H1 (cell line): ENCODE measurements at regions not wholly inside any gene's neighbourhood (a gene's known extent, or its start where the extent isn't known, plus 50 kb on each side); places are given as distances from the start of the nearest gene placed in this dataset.

Experiments
- CTCF ChIA-PET: fragments of 300-600 bp; sonication (Branson Sonifier 250); formaldehyde crosslinking; loops from one replicate; lab custom pipeline; 2021; ENCODE audit not compliant: partially characterized antibody; lab: Charles Lee
- POLR2A ChIA-PET: fragments of 300-600 bp; sonication (Branson Sonifier 250); formaldehyde crosslinking; loops from one replicate; lab custom pipeline; 2021; ENCODE audit warnings: inconsistent platforms; ENCODE audit not compliant: partially characterized antibody; lab: Charles Lee
- DNase-seq, 2 experiments: peaks; one replicate each; pipeline versions ENCODE4 v3.0.0 to v3.0.0-alpha.2; 2010 to 2022; ENCODE audit warnings: low spot score in 2 of 2, low read depth in 1 of 2, mixed read lengths in 1 of 2
- FAIRE-seq: peaks from 2 replicates; lab custom pipeline; 2011; peaks lifted over from hg19 to GRCh38; lab: Jason Lieb, UNC
- H2AFZ ChIP-seq: 2 replicates; pipeline ENCODE4 v1.8.1; 2012; ENCODE audit warnings: low read length, inconsistent platforms
- H2AK5ac ChIP-seq: 2 replicates; pipeline ENCODE4 v1.6.1; 2013; ENCODE audit warnings: low read depth, low read length
- H2BK120ac ChIP-seq: replicated peaks from 2 replicates; pipeline ENCODE3; 2013; ENCODE audit warnings: low read depth, low read length, inconsistent platforms
- H2BK12ac ChIP-seq: 2 replicates; pipeline ENCODE4 v1.6.1; 2013; ENCODE audit warnings: low read depth, low read length
- H2BK15ac ChIP-seq: 2 replicates; pipeline ENCODE4 v1.6.1; 2013; ENCODE audit warnings: low read length
- H2BK20ac ChIP-seq: 2 replicates; pipeline ENCODE4 v1.6.1; 2013; ENCODE audit warnings: low read length
- H2BK5ac ChIP-seq: 2 replicates; pipeline ENCODE4 v1.6.1; 2013; ENCODE audit warnings: low read depth, low read length
- H3K14ac ChIP-seq: 2 replicates; pipeline ENCODE4 v1.6.1; 2013; ENCODE audit warnings: inconsistent platforms; ENCODE audit not compliant: insufficient read length
- H3K18ac ChIP-seq: 2 replicates; pipeline ENCODE4 v1.6.1; 2013; ENCODE audit warnings: low read length; ENCODE audit errors: extremely low read depth
- H3K23ac ChIP-seq: 2 replicates; pipeline ENCODE4 v1.6.1; 2013; ENCODE audit warnings: inconsistent platforms; ENCODE audit not compliant: insufficient read length
- H3K23me2 ChIP-seq: 2 replicates; pipeline ENCODE4 v1.6.1; 2013; ENCODE audit warnings: low read depth, low read length
- H3K27ac ChIP-seq: 2 replicates; pipeline ENCODE4 v1.6.1; 2011; ENCODE audit warnings: low read depth, low read length, inconsistent platforms
- H3K27me3 ChIP-seq, 4 experiments: replicated peaks in 1 of 4; 1 replicate in 1 of 4; 2 replicates in 3 of 4; pipeline versions ENCODE4 v1.6.1 to v1.8.1; 2011 to 2013; ENCODE audit warnings: low read length in 3 of 4, mild to moderate bottlenecking in 3 of 4, inconsistent platforms in 2 of 4, mixed read lengths in 2 of 4, moderate library complexity in 1 of 4; ENCODE audit not compliant: control insufficient read depth in 3 of 4, insufficient read depth in 3 of 4; ENCODE audit errors: extremely low read depth in 1 of 4
- H3K36me3 ChIP-seq, 4 experiments: 2 replicates each; pipeline versions ENCODE4 v1.6.1 to v1.8.1; 2011 to 2013; ENCODE audit warnings: mild to moderate bottlenecking in 4 of 4, low read length in 3 of 4, moderate library complexity in 2 of 4, control low read depth in 1 of 4, inconsistent platforms in 1 of 4; ENCODE audit not compliant: insufficient read depth in 4 of 4, control insufficient read depth in 2 of 4
- H3K4ac ChIP-seq: replicated peaks from 2 replicates; pipeline ENCODE3; 2013; ENCODE audit warnings: low read length, low read depth, mixed read lengths, inconsistent platforms; ENCODE audit not compliant: insufficient read length
- H3K4me1 ChIP-seq, 4 experiments: replicated peaks in 1 of 4; 1 replicate in 1 of 4; 2 replicates in 3 of 4; pipeline versions ENCODE4 v1.6.1 to v1.8.1; 2011 to 2013; ENCODE audit warnings: low read length in 3 of 4, inconsistent platforms in 2 of 4, mixed read lengths in 1 of 4; ENCODE audit not compliant: insufficient read depth in 4 of 4, control insufficient read depth in 3 of 4
- H3K4me2 ChIP-seq, 2 experiments: 2 replicates each; pipeline versions ENCODE4 v1.6.1 to v1.8.1; 2011 to 2013; ENCODE audit warnings: low read depth in 2 of 2, low read length in 2 of 2, control low read depth in 1 of 2, inconsistent platforms in 1 of 2, mild to moderate bottlenecking in 1 of 2; ENCODE audit not compliant: insufficient read depth in 1 of 2
- H3K4me3 ChIP-seq, 4 experiments: fragments of 200-600, 300-600 bp in 1 of 4; sonication (generic), shearing (Covaris generic), sonication (Bioruptor Twin) in 1 of 4; 2 replicates each; pipeline versions ENCODE4 v1.5.1 to v1.8.1; 2011 to 2016; ENCODE audit warnings: low read length in 4 of 4, low read depth in 3 of 4, control low read depth in 2 of 4, inconsistent platforms in 2 of 4, mild to moderate bottlenecking in 2 of 4, mixed read lengths in 1 of 4, moderate library complexity in 1 of 4; ENCODE audit not compliant: insufficient read depth in 2 of 4; ENCODE audit errors: extremely low read depth in 1 of 4
- H3K56ac ChIP-seq: replicated peaks from 2 replicates; pipeline ENCODE3; 2013; ENCODE audit warnings: low read depth, mild to moderate bottlenecking, mixed read lengths, low read length, inconsistent platforms; ENCODE audit not compliant: insufficient read length
- H3K79me1 ChIP-seq: 2 replicates; pipeline ENCODE4 v1.6.1; 2013; ENCODE audit warnings: low read depth, low read length, control low read depth
- H3K79me2 ChIP-seq, 2 experiments: 2 replicates each; pipeline versions ENCODE4 v1.6.1 to v1.8.1; 2012 to 2013; ENCODE audit warnings: low read length in 2 of 2, mild to moderate bottlenecking in 2 of 2, inconsistent platforms in 1 of 2; ENCODE audit not compliant: insufficient read depth in 2 of 2, control insufficient read depth in 1 of 2
- H3K9ac ChIP-seq, 4 experiments: replicated peaks in 1 of 4; 1 replicate in 1 of 4; 2 replicates in 3 of 4; pipeline versions ENCODE4 v1.6.1 to v1.8.1; 2011 to 2013; ENCODE audit warnings: low read depth in 3 of 4, low read length in 3 of 4, control low read depth in 2 of 4, mild to moderate bottlenecking in 2 of 4, moderate library complexity in 2 of 4, inconsistent platforms in 1 of 4; ENCODE audit errors: extremely low read depth in 1 of 4
- H3K9me3 ChIP-seq, 2 experiments: 2 replicates each; pipeline versions ENCODE4 v1.6.1 to v1.8.1; 2012 to 2013; ENCODE audit warnings: mild to moderate bottlenecking in 2 of 2, moderate library complexity in 2 of 2, control low read depth in 1 of 2, inconsistent platforms in 1 of 2, low read depth in 1 of 2, low read length in 1 of 2, mixed read lengths in 1 of 2; ENCODE audit not compliant: insufficient read depth in 2 of 2
- H4K20me1 ChIP-seq, 2 experiments: replicated peaks in 1 of 2; 2 replicates each; pipeline versions ENCODE3 to v1.8.1; 2011 to 2013; ENCODE audit warnings: inconsistent platforms in 2 of 2, low read length in 2 of 2, mild to moderate bottlenecking in 1 of 2; ENCODE audit not compliant: insufficient read depth in 2 of 2, control insufficient read depth in 1 of 2
- H4K5ac ChIP-seq: 2 replicates; pipeline ENCODE4 v1.6.1; 2013; ENCODE audit warnings: low read length, low read depth, mixed read lengths, inconsistent platforms; ENCODE audit not compliant: insufficient read length
- H4K8ac ChIP-seq: 2 replicates; pipeline ENCODE4 v1.8.0; 2013; ENCODE audit warnings: mild to moderate bottlenecking, moderate library complexity, low read length, inconsistent platforms; ENCODE audit not compliant: insufficient read depth; ENCODE audit errors: extremely low read depth
- H4K91ac ChIP-seq: replicated peaks from 2 replicates; pipeline ENCODE3; 2013; ENCODE audit warnings: low read length, mixed read lengths, inconsistent platforms; ENCODE audit not compliant: insufficient read length
- BACH1 ChIP-seq: IDR thresholded peaks from 2 replicates; pipeline ENCODE4 v1.6.1; 2012; ENCODE audit warnings: low read length, improper control_type of control experiment
- BCL11A ChIP-seq, 2 experiments: IDR thresholded peaks; one replicate each; pipeline ENCODE4 v1.6.1; 2011; ENCODE audit warnings: low read depth in 2 of 2, low read length in 2 of 2, mild to moderate bottlenecking in 2 of 2
- BRCA1 ChIP-seq: IDR thresholded peaks from 2 replicates; pipeline ENCODE4 v1.6.1; 2012; ENCODE audit warnings: low read depth, low read length, improper control_type of control experiment
- CHD2 ChIP-seq: IDR thresholded peaks from 2 replicates; pipeline ENCODE4 v1.6.1; 2012; ENCODE audit warnings: low read length, improper control_type of control experiment
- GABPA ChIP-seq: IDR thresholded peaks from 2 replicates; pipeline ENCODE4 v1.6.1; 2011; ENCODE audit warnings: mild to moderate bottlenecking, low read length, moderate library complexity, borderline replicate concordance; ENCODE audit not compliant: insufficient read depth
- GTF2F1 ChIP-seq: IDR thresholded peaks from 2 replicates; pipeline ENCODE4 v1.6.1; 2012; ENCODE audit warnings: low read depth, low read length, improper control_type of control experiment, borderline replicate concordance
- KDM5A ChIP-seq: fragments of 200-600 bp; IDR thresholded peaks from 2 replicates; pipeline ENCODE4 v1.7.1; 2012; ENCODE audit warnings: mild to moderate bottlenecking, low read length, inconsistent platforms, mixed read lengths
- MAX ChIP-seq: IDR thresholded peaks from 2 replicates; pipeline ENCODE4 v1.6.1; 2012; ENCODE audit warnings: inconsistent platforms
- NANOG ChIP-seq: IDR thresholded peaks from 2 replicates; pipeline ENCODE4 v1.6.1; 2011; ENCODE audit warnings: low read length, low read depth, mild to moderate bottlenecking, inconsistent platforms; ENCODE audit not compliant: insufficient read depth, poor library complexity, severe bottlenecking
- POU5F1 ChIP-seq: IDR thresholded peaks from 2 replicates; pipeline ENCODE4 v1.6.1; 2011; ENCODE audit warnings: low read depth, mild to moderate bottlenecking, low read length, moderate library complexity
- SP1 ChIP-seq: IDR thresholded peaks from 2 replicates; pipeline ENCODE4 v1.6.1; 2011; ENCODE audit warnings: low read depth, low read length
- SRF ChIP-seq: IDR thresholded peaks from 2 replicates; pipeline ENCODE4 v1.6.1; 2011; ENCODE audit warnings: mild to moderate bottlenecking, low read depth, low read length, moderate library complexity
- YY1 ChIP-seq: IDR thresholded peaks from 2 replicates; pipeline ENCODE4 v1.6.1; 2011; ENCODE audit warnings: low read depth, mild to moderate bottlenecking, low read length
- ZNF274 ChIP-seq: IDR thresholded peaks from 2 replicates; pipeline ENCODE4 v1.7.0; 2012; ENCODE audit warnings: low read length, borderline replicate concordance; ENCODE audit errors: extremely low read depth
- WGBS, 2 experiments: shearing (Covaris generic) in 1 of 2; methylation state at CpG; one replicate each; pipeline versions ENCODE4 v1.1.6 to v1.1.7; 2013 to 2015; ENCODE audit warnings: low lambda C conversion rate in 2 of 2, mixed read lengths in 2 of 2, inconsistent platforms in 1 of 2, low coverage in 1 of 2, missing lambda C conversion rate in 1 of 2; ENCODE audit not compliant: insufficient replicate concordance in 2 of 2, insufficient coverage in 1 of 2, insufficient read length in 1 of 2; ENCODE audit errors: extremely low coverage in 1 of 2, missing lambda C conversion rate in 1 of 2; 5-methylcytosine and 5-hydroxymethylcytosine counted together

GRCh38 chr2:151166410-151166809 is 95.3 kb downstream of the RBM43 start:
- Histone ChIP-seq H3K79me1 (no peaks in the 10 kb centered on the region), H3K4me2 (no peak overlapping the region), H3K18ac (no peak overlapping the region), H3K4ac (no peak overlapping the region), H3K4me1 (peaks cover 0 to 5% (median 4%) of the 10 kb centered on the region in 4 experiments; a peak in 3 of 7 replicates), H3K27ac (no peak overlapping the region), H4K91ac (no peak overlapping the region), H3K9me3 (no peaks in the 10 kb centered on the region), H3K56ac (no peak overlapping the region), H3K79me2 (no peaks in the 10 kb centered on the region), H2BK120ac (no peak overlapping the region), H2BK20ac (no peak overlapping the region), H4K5ac (no peak overlapping the region), H2BK12ac (no peak overlapping the region), H3K27me3 (no peaks in the 10 kb centered on the region; a peak in 1 of 7 replicates), H3K4me3 (no peak overlapping the region), H4K20me1 (no peaks in the 10 kb centered on the region), H2BK5ac (no peak overlapping the region), H2AK5ac (no peak overlapping the region), H3K23ac (no peak overlapping the region), H3K14ac (no peak overlapping the region), H3K9ac (no peak overlapping the region), H2BK15ac (no peak overlapping the region), H3K23me2 (no peaks in the 10 kb centered on the region), H2AFZ (no peak overlapping the region; the same call in 1 of the 2 replicates), H4K8ac (no peak overlapping the region), H3K36me3 (no peaks in the 10 kb centered on the region)
- no peak for FAIRE-seq
- TF ChIP-seq NANOG (no peak), SP1 (no peak), GTF2F1 (no peak), MAX (no peak), CHD2 (no peak), SRF (no peak), BRCA1 (no peak), YY1 (no peak), KDM5A (no peak), BACH1 (no peak), POU5F1 (no peak), ZNF274 (no peak), BCL11A (IDR thresholded peaks at IDR 0.05; ENCODE audit: low read depth in 2 of 2, low read length in 2 of 2) (no peak), GABPA (no peak)
- ChIA-PET POLR2A (no interaction called here), CTCF (interaction anchor here (1.5 to 2.2 kb wide), 3 partner anchors 19 to 115 kb away, joined by 3 to 6 read pairs (median 5); no protein-coding TSS in a partner anchor)
- no peak for DNase-seq
- 88% methylated on average over 5 of the region's 5 CpGs; no CpG with 5 or more reads in 1 of the 2 experiments for WGBS, 2 experiments
